CD8-positive, alpha-beta memory T cell (primary cell): ENCODE measurements at regions not wholly inside any gene's neighbourhood (a gene's known extent, or its start where the extent isn't known, plus 50 kb on each side); places are given as distances from the start of the nearest gene placed in this dataset.

Source experiments
- CTCF ChIA-PET: fragments of 350-600 bp; sonication (Branson Sonifier 250); formaldehyde crosslinking; loops from one replicate; lab custom pipeline; 2021; ENCODE audit warnings: antibody characterized with exemption; lab: Charles Lee
- POLR2A ChIA-PET: fragments of 350-600 bp; sonication (Branson Sonifier 250); formaldehyde crosslinking; loops from one replicate; lab custom pipeline; 2021; ENCODE audit warnings: antibody characterized with exemption; lab: Charles Lee
- DNase-seq, 5 donors: peaks; one replicate each; pipeline versions ENCODE4 v3.0.0 to v3.0.0-alpha.2; 2020 to 2022; ENCODE audit warnings: mixed read lengths in 1 of 5
- H3K27ac ChIP-seq: one replicate; pipeline ENCODE4 v1.7.0; 2013; ENCODE audit warnings: low read depth, mild to moderate bottlenecking, low read length, moderate library complexity
- H3K27me3 ChIP-seq: 2 replicates; pipeline ENCODE4 v1.7.0; 2013; ENCODE audit warnings: low read length, mild to moderate bottlenecking; ENCODE audit not compliant: insufficient read depth, poor library complexity, severe bottlenecking
- H3K36me3 ChIP-seq: 2 replicates; pipeline ENCODE4 v1.7.0; 2013; ENCODE audit warnings: mild to moderate bottlenecking, low read length, moderate library complexity; ENCODE audit not compliant: insufficient read depth
- H3K4me1 ChIP-seq: 2 replicates; pipeline ENCODE4 v1.7.0; 2013; ENCODE audit warnings: mild to moderate bottlenecking, low read length, moderate library complexity; ENCODE audit not compliant: insufficient read depth
- H3K4me3 ChIP-seq: 2 replicates; pipeline ENCODE4 v1.7.0; 2013; ENCODE audit warnings: mild to moderate bottlenecking, low read length
- H3K9me3 ChIP-seq: 2 replicates; pipeline ENCODE4 v1.7.0; 2013; ENCODE audit warnings: mild to moderate bottlenecking, low read length
- H3K27ac Mint-ChIP-seq, 8 donors: one replicate each; pipeline ENCODE4 v1.8.0; 2020 to 2021; ENCODE audit warnings: mixed read lengths in 8 of 8, mild to moderate bottlenecking in 6 of 8, inconsistent platforms in 3 of 8, moderate library complexity in 3 of 8
- H3K27me3 Mint-ChIP-seq, 2 donors: one replicate each; pipeline ENCODE4 v1.8.0; 2020 to 2021; ENCODE audit warnings: mixed read lengths in 2 of 2, mild to moderate bottlenecking in 1 of 2, moderate library complexity in 1 of 2
- H3K36me3 Mint-ChIP-seq, 3 donors: one replicate each; pipeline ENCODE4 v1.8.0; 2020 to 2021; ENCODE audit warnings: mixed read lengths in 3 of 3, inconsistent platforms in 1 of 3, mild to moderate bottlenecking in 1 of 3
- H3K4me1 Mint-ChIP-seq, 3 donors: one replicate each; pipeline ENCODE4 v1.8.0; 2020 to 2021; ENCODE audit warnings: mixed read lengths in 3 of 3, inconsistent platforms in 1 of 3, mild to moderate bottlenecking in 1 of 3
- H3K4me3 Mint-ChIP-seq, 7 donors: one replicate each; pipeline ENCODE4 v1.8.0; 2020 to 2021; ENCODE audit warnings: mixed read lengths in 7 of 7, mild to moderate bottlenecking in 6 of 7, moderate library complexity in 4 of 7, inconsistent platforms in 2 of 7
- H3K9me3 Mint-ChIP-seq, 5 donors: one replicate each; pipeline ENCODE4 v1.8.0; 2020 to 2022; ENCODE audit warnings: mixed read lengths in 5 of 5, mild to moderate bottlenecking in 3 of 5, moderate library complexity in 2 of 5, inconsistent platforms in 1 of 5

- H3K4me3 ChIP-seq: no peak overlapping the region
- H3K27me3 ChIP-seq: no peaks in the 10 kb centered on the region
- Mint-ChIP-seq H3K4me3 (no peak overlapping the region), H3K9me3 (no peaks in the 10 kb centered on the region), H3K4me1 (peaks cover 0 to 3% (median 0%) of the 10 kb centered on the region in 3 donors), H3K36me3 (no peaks in the 10 kb centered on the region), H3K27me3 (peaks cover 0 to 3% of the 10 kb centered on the region in 2 donors), H3K27ac (no peak overlapping the region)
- H3K36me3 ChIP-seq: no peaks in the 10 kb centered on the region
- H3K27ac ChIP-seq: no peak overlapping the region
- H3K9me3 ChIP-seq: no peaks in the 10 kb centered on the region
- H3K4me1 ChIP-seq: no peaks in the 10 kb centered on the region
- POLR2A ChIA-PET: no interaction called here
- DNase-seq: no peak
- CTCF ChIA-PET: no interaction called here
These were observed 166.8 kb upstream of the PREP start for GRCh38 chr6:105569706-105570105.

- H3K36me3 ChIP-seq: no peaks in the 10 kb centered on the region
- H3K36me3 Mint-ChIP-seq: no peaks in the 10 kb centered on the region
- no peaks in the 10 kb centered on the region for H3K27me3 ChIP-seq
- H3K9me3 ChIP-seq: no peaks in the 10 kb centered on the region
- no peak overlapping the region for H3K27ac Mint-ChIP-seq
- ChIA-PET POLR2A (no interaction called here), CTCF (no interaction called here)
- DNase-seq: no peak
- H3K9me3 Mint-ChIP-seq: no peaks in the 10 kb centered on the region
- no peak overlapping the region for H3K27ac ChIP-seq
- H3K4me1 Mint-ChIP-seq: peaks cover 0 to 3% (median 0%) of the 10 kb centered on the region in 3 donors
- peaks cover 0 to 3% of the 10 kb centered on the region in 2 donors for H3K27me3 Mint-ChIP-seq
- H3K4me3 ChIP-seq: no peak overlapping the region
- no peaks in the 10 kb centered on the region for H3K4me1 ChIP-seq
- H3K4me3 Mint-ChIP-seq: no peak overlapping the region
These were observed 165.9 kb upstream of the PREP start for GRCh38 chr6:105568751-105569150.

DNA sequence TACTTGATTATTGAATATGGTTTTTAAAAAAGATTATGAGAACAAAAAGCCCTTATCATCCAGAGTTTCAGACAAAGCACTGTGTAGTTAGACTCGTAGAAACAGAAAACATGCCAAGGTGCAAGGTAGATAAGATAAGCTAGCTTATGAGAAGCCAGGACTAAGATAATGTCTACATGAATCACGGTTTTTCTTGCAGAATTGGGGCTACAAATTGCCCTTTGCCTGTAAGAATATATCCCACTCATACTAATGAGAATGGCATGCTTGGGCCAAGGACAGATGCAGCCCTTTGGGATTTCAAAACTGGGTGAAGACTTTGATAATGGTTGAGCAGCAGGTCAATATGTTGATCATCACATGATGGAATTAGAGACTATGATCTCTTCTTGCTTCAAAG, 165.3 kb upstream of the PREP start:
- POLR2A ChIA-PET: no interaction called here

DNA sequence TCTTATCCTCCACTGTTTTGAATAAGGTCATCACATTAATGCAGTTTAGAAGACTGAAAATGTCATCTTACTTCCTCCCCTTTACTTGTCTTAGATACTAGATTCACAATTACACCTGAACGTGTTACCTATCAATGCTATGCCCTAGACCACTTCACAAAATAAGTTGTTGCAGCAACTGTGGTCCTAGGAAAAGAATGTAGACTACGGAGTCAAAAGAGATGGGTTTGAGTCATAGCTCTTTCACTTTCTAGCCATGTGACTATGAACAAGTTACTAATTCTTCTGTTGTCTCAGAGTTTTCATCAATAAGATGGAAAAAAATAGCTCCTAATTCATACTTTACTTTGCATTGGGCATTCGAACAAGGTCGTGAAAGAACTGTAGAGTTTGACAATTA, 164.3 kb upstream of the PREP start:
- Mint-ChIP-seq H3K27me3 (peaks cover 0 to 3% of the 10 kb centered on the region in 2 donors), H3K4me3 (no peak overlapping the region), H3K4me1 (peaks cover 0 to 3% (median 0%) of the 10 kb centered on the region in 3 donors), H3K36me3 (no peaks in the 10 kb centered on the region), H3K27ac (no peak overlapping the region), H3K9me3 (peaks cover 0 to 6% (median 2%) of the 10 kb centered on the region in 5 donors)
- Histone ChIP-seq H3K9me3 (no peaks in the 10 kb centered on the region), H3K36me3 (no peaks in the 10 kb centered on the region), H3K27ac (no peak overlapping the region), H3K4me3 (no peak overlapping the region), H3K27me3 (no peaks in the 10 kb centered on the region), H3K4me1 (no peaks in the 10 kb centered on the region)
- no peak for DNase-seq
- ChIA-PET CTCF (no interaction called here), POLR2A (no interaction called here)

More for the DNA sequence above, 165.3 kb upstream of the PREP start:
- H3K36me3 Mint-ChIP-seq: no peaks in the 10 kb centered on the region
- H3K27ac Mint-ChIP-seq: no peak overlapping the region
- Histone ChIP-seq H3K27me3 (no peaks in the 10 kb centered on the region), H3K36me3 (no peaks in the 10 kb centered on the region), H3K27ac (no peak overlapping the region), H3K4me3 (no peak overlapping the region), H3K9me3 (no peaks in the 10 kb centered on the region), H3K4me1 (no peaks in the 10 kb centered on the region)
- peaks cover 0 to 3% of the 10 kb centered on the region in 2 donors for H3K27me3 Mint-ChIP-seq
- H3K4me3 Mint-ChIP-seq: no peak overlapping the region
- H3K4me1 Mint-ChIP-seq: peaks cover 0 to 3% (median 0%) of the 10 kb centered on the region in 3 donors
- DNase-seq: no peak
- CTCF ChIA-PET: no interaction called here
- H3K9me3 Mint-ChIP-seq: no peaks in the 10 kb centered on the region

DNA sequence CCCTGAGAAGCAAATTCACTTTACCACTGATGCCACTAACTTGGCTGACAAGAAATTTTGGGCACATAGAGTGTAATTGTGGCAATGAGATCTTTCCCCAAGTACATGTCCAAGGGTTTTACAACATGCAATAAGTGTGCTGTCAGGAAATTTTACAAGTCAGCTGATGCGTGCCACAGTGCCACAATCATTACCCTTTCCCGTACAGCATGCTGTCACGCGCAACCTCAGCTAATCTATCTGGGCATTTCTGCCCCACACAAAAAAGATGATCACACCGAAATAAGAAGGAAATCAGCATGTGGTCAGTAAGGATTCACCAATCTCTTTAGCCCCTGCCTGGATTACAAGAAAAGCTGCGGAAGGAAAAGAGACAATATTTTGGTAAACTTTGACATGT, 163.6 kb upstream of the PREP start:
- H3K4me1 Mint-ChIP-seq: peaks cover 0 to 3% (median 0%) of the 10 kb centered on the region in 3 donors
- ChIA-PET POLR2A (no interaction called here), CTCF (no interaction called here)
- no peaks in the 10 kb centered on the region for H3K27me3 ChIP-seq
- H3K27ac Mint-ChIP-seq: peak overlapping the region in 1 of 8 donors; percentile 27
- no peak for DNase-seq
- H3K4me3 ChIP-seq: no peak overlapping the region
- H3K9me3 Mint-ChIP-seq: peaks cover 0 to 8% (median 2%) of the 10 kb centered on the region in 5 donors
- no peaks in the 10 kb centered on the region for H3K4me1 ChIP-seq
- H3K9me3 ChIP-seq: no peaks in the 10 kb centered on the region
- no peaks in the 10 kb centered on the region for H3K36me3 ChIP-seq
- peaks cover 0 to 3% of the 10 kb centered on the region in 2 donors for H3K27me3 Mint-ChIP-seq
- no peak overlapping the region for H3K27ac ChIP-seq
- no peaks in the 10 kb centered on the region for H3K36me3 Mint-ChIP-seq
- H3K4me3 Mint-ChIP-seq: no peak overlapping the region

- H3K27ac Mint-ChIP-seq: peak overlapping the region in 1 of 8 donors; percentile 75
- H3K27ac ChIP-seq: no peak overlapping the region
- no peaks in the 10 kb centered on the region for H3K27me3 ChIP-seq
- DNase-seq: no peak
- peaks cover 0 to 3% of the 10 kb centered on the region in 2 donors for H3K27me3 Mint-ChIP-seq
- H3K9me3 ChIP-seq: no peaks in the 10 kb centered on the region
- no peak overlapping the region for H3K4me3 Mint-ChIP-seq
- H3K4me1 Mint-ChIP-seq: peaks cover 0 to 10% (median 0%) of the 10 kb centered on the region in 3 donors
- H3K9me3 Mint-ChIP-seq: peaks cover 0 to 8% (median 2%) of the 10 kb centered on the region in 5 donors
- no peak overlapping the region for H3K4me3 ChIP-seq
- no peaks in the 10 kb centered on the region for H3K4me1 ChIP-seq
- CTCF ChIA-PET: no interaction called here
- POLR2A ChIA-PET: interaction anchor here (0.7 kb wide), 1 partner anchor 14 kb away, joined by 3 read pairs; no protein-coding TSS in a partner anchor
- H3K36me3 Mint-ChIP-seq: peaks cover 0 to 4% (median 0%) of the 10 kb centered on the region in 3 donors
- no peaks in the 10 kb centered on the region for H3K36me3 ChIP-seq
These were observed 161.4 kb upstream of the PREP start for GRCh38 chr6:105564121-105564902.

DNA sequence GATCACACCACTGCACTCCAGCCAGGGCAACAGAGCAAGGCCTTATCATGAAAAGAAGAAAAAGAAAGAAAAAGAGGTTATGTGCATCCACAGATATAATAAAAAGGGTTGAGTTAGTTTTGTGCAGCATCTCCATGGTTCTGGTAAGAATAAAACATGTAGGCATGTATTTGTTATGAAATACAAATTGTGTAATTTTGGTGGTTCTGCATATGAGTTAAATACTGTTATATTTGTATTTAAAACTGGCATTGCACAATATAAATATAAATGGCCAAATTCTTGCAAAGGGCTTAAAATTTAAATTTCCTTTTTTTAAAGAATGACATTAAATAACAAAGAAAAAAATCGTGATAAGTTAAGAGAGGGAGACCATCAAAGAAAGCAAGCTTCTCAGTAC, 159.1 kb upstream of the PREP start:
- ChIA-PET POLR2A (no interaction called here), CTCF (no interaction called here)
- peaks cover 0 to 4% (median 0%) of the 10 kb centered on the region in 3 donors for H3K36me3 Mint-ChIP-seq
- Histone ChIP-seq H3K4me1 (no peaks in the 10 kb centered on the region), H3K4me3 (no peak overlapping the region), H3K27me3 (no peaks in the 10 kb centered on the region), H3K27ac (no peak overlapping the region), H3K9me3 (no peaks in the 10 kb centered on the region), H3K36me3 (no peaks in the 10 kb centered on the region)
- H3K27ac Mint-ChIP-seq: no peak overlapping the region
- DNase-seq: no peak
- peaks cover 0 to 9% (median 4%) of the 10 kb centered on the region in 3 donors for H3K4me1 Mint-ChIP-seq
- peaks cover 0 to 3% of the 10 kb centered on the region in 2 donors for H3K27me3 Mint-ChIP-seq
- no peak overlapping the region for H3K4me3 Mint-ChIP-seq
- H3K9me3 Mint-ChIP-seq: peaks cover 0 to 8% (median 2%) of the 10 kb centered on the region in 5 donors

DNA sequence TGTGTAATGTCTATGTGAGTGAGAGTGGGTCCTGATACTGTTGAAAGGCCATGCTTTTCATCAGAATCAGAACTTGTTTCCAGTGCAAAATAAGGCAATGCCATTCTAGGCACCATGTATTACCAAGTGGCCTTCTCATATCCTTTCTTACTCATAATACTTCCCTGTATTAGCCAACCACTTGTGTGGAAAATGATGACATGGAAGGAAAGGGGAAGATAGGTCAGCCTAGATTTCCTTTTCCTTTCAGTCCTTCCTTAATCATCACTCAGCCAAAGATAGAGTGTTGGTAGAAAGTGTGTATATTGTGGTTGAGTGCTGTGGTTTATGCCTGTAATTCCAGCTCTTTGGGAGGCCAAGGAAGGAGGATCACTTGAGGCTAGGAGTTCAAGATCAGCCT, 158.6 kb upstream of the PREP start:
- H3K4me1 ChIP-seq: no peaks in the 10 kb centered on the region
- POLR2A ChIA-PET: no interaction called here
- no peak overlapping the region for H3K4me3 Mint-ChIP-seq
- H3K36me3 ChIP-seq: no peaks in the 10 kb centered on the region
- CTCF ChIA-PET: no interaction called here
- no peak for DNase-seq
- no peak overlapping the region for H3K4me3 ChIP-seq
- H3K9me3 Mint-ChIP-seq: peaks cover 0 to 8% (median 2%) of the 10 kb centered on the region in 5 donors
- H3K36me3 Mint-ChIP-seq: peaks cover 0 to 4% (median 0%) of the 10 kb centered on the region in 3 donors
- H3K27me3 Mint-ChIP-seq: peaks cover 0 to 3% of the 10 kb centered on the region in 2 donors
- peaks cover 0 to 7% (median 4%) of the 10 kb centered on the region in 3 donors for H3K4me1 Mint-ChIP-seq
- H3K27ac Mint-ChIP-seq: no peak overlapping the region
- H3K27ac ChIP-seq: no peak overlapping the region
- no peaks in the 10 kb centered on the region for H3K27me3 ChIP-seq
- H3K9me3 ChIP-seq: no peaks in the 10 kb centered on the region
